ENCODE measurements at regions not wholly inside any gene's neighbourhood (a gene's known extent, or its start where the extent isn't known, plus 50 kb on each side); places are given as distances from the start of the nearest gene placed in this dataset.

DNA sequence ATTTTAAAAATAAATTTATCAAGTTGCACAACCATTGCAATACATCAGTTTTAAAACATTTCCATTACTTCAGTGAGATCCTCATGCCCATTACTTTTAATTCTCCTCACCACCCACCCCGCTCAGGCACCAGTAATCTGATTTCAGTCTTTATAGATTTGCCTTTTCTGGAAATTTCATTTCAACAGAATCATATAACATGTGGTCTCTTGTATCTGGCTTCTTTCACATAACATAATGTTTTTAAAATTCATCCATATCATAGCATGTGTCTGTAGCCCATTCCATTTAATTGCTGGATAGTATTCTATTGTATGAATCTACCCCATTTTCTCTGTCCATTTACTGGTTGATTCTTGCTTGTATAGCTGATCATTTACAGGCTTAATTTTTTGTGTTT lies 110.3 kb upstream of the TMEM108 start:
- Mint-ChIP-seq H3K36me3 (ENCODE audit: insufficient read depth) (no peaks in the 10 kb centered on the region), H3K4me1 (ENCODE audit: low read depth) (no peaks in the 10 kb centered on the region), H3K27me3 (ENCODE audit: low read depth) (peaks cover 2% of the 10 kb centered on the region), H3K9me3 (no peaks in the 10 kb centered on the region), H3K4me3 (no peak overlapping the region)
- DNase-seq: no peak
- no peak for ATAC-seq

DNA sequence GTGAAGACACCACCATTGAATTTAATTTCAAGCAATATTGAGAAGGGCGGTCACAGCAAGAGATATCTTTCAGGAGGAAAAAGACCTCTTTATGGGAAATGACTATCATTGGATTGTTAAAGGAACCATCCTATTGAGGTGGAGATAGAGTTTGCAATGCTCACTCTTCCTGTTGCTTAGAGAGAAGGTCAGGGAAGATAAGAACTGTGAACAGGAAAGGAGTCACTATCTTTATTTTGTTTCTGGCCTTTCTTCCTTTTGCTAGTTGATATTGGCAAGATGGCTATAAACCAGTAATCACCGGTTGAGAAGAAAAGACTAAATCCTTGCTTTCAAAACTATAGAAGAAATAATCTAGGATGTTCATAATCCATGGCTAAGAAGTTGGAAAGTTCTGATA lies 112.1 kb upstream of the TMEM108 start:
- H3K4me3 Mint-ChIP-seq: no peak overlapping the region
- H3K4me1 Mint-ChIP-seq (ENCODE audit: low read depth): no peaks in the 10 kb centered on the region
- H3K9me3 Mint-ChIP-seq: no peaks in the 10 kb centered on the region
- DNase-seq (no peak), ATAC-seq (no peak)
- H3K36me3 Mint-ChIP-seq (ENCODE audit: insufficient read depth): no peaks in the 10 kb centered on the region
- H3K27me3 Mint-ChIP-seq (ENCODE audit: low read depth): peaks cover 2% of the 10 kb centered on the region

DNA sequence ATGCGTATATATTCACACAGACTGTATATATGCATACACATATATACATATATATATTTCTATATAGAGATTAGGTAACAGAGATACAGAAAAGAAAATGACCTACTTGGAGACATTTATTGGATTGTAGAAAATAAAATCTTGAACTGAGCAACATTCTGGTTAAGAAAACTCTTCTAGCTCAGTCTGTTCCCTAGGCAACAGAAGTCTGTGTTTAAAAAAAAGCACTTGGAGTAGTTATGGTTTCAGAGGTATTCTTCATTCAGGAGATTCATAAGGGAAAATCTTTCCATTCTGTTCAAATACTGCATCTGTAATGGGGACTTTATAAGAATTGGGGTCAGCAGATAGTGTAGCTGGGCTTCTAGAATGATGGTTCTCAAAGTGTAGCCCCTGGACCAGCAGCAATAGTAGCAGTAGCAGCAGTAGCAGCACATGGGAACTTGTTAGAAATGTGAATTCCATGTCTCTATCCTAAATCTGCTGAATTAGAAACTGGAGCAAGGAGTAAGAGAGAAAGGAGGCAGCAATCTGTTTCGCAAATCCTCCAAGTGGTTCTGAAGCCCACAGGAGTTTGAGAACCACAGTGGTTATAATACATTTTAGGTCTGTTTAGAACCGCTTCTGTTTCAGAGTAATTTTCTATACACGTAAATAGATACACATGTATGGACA lies 112.8 kb upstream of the TMEM108 start:
- Mint-ChIP-seq H3K36me3 (ENCODE audit: insufficient read depth) (no peaks in the 10 kb centered on the region), H3K4me1 (ENCODE audit: low read depth) (no peaks in the 10 kb centered on the region), H3K4me3 (no peak overlapping the region), H3K27me3 (ENCODE audit: low read depth) (peaks cover 2% of the 10 kb centered on the region), H3K9me3 (no peaks in the 10 kb centered on the region)
- DNase-seq (no peak), ATAC-seq (no peak)

DNA sequence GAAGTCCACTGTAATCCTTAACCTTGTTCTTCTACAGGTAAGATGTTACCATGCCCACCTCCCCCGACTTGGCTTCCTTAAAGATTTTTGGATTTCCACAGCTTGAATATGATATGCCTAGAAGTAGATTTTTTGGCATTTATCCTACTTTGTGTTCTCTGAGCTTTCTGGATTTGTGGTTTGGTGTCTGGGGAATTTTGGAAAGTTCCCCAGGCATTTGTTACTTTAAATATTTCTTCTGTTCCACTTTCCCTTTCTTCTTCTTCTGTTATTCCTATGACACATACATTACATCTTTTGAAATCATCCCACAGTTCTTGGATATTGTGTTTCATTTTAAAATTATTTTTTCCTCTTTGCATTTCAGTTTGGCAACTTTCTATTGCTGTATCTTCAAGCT lies 122.1 kb upstream of the TMEM108 start:
- no peaks in the 10 kb centered on the region for H3K36me3 Mint-ChIP-seq (ENCODE audit: insufficient read depth)
- H3K27me3 Mint-ChIP-seq (ENCODE audit: low read depth): peaks cover 3% of the 10 kb centered on the region
- ATAC-seq (no peak), DNase-seq (no peak)
- H3K4me3 Mint-ChIP-seq: no peak overlapping the region
- H3K4me1 Mint-ChIP-seq (ENCODE audit: low read depth): no peaks in the 10 kb centered on the region
- H3K9me3 Mint-ChIP-seq: peaks cover 4% of the 10 kb centered on the region

DNA sequence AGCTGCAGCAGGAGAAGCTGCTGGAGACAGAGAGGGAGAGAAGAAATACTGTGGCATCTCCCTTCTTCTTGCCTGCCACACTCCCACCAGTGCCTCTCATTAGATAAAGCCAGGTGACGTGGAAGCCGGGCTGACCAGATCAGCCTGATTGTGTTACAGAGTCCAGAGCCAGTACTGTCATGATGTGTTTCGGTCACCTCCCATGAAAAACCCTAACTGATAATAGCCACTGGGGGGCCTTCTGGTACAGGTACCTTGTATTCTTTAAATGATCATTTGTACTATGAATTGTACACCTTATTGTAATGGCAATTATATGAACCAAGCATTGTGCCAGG lies 125.8 kb upstream of the TMEM108 start:
- no peak overlapping the region for H3K4me3 Mint-ChIP-seq
- ATAC-seq (no peak), DNase-seq (no peak)
- peaks cover 4% of the 10 kb centered on the region for H3K9me3 Mint-ChIP-seq
- H3K36me3 Mint-ChIP-seq (ENCODE audit: insufficient read depth): no peaks in the 10 kb centered on the region
- no peaks in the 10 kb centered on the region for H3K4me1 Mint-ChIP-seq (ENCODE audit: low read depth)
- H3K27me3 Mint-ChIP-seq (ENCODE audit: low read depth): peaks cover 3% of the 10 kb centered on the region

DNA sequence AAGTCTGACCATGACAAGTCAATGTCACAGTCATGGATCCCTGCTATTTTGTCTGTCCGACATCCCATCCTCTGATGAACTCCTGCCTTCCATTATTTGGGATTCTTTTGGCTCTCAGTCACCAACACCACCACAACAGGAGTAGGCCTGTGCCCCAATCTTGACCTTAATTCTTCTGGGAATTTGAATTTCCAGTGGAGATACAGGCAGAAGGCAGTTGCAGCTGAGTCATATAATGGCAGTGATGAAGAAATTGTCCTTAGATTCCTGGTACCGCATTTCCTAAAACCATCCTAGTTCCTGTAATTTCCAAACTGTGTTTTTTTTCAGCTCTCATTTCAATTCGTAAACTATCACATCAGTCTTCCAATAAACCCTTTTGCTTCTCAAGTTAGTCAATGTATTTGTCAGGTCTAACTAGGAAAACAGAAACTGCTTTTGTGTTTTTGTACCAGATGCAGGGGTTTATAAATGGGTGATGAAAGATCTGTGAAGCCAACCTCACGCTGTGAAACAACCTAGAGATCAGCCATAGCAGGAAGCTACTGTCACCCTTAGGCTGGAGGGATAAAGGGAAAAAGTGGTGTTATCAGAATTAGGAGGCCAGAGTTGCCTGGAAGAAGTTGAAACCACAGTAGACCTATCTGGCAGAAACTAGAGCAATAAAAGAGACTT lies 126.3 kb upstream of the TMEM108 start:
- H3K27me3 Mint-ChIP-seq (ENCODE audit: low read depth): peaks cover 3% of the 10 kb centered on the region
- no peak for ATAC-seq
- no peaks in the 10 kb centered on the region for H3K36me3 Mint-ChIP-seq (ENCODE audit: insufficient read depth)
- no peak overlapping the region for H3K4me3 Mint-ChIP-seq
- H3K4me1 Mint-ChIP-seq (ENCODE audit: low read depth): no peaks in the 10 kb centered on the region
- DNase-seq: no peak
- peaks cover 4% of the 10 kb centered on the region for H3K9me3 Mint-ChIP-seq

DNA sequence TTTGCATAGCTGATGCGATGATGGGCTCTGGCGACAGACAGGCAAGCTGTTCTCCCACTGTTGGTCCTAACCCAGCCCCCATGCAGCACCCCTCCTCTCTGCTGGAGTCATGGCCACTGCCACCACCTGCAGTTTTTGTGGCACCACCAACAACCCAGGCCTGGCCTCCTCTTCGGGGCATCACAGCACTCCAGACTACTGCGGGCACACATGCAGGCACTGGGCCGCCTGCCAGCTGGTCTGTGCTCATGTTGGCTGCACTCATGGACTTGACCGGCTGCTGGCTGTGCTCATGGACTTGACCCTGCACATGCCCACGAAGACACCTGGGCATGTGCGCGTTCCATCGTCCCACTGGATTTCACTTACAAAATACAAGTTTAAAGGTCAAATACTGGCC lies 130.9 kb upstream of the TMEM108 start:
- Mint-ChIP-seq H3K36me3 (ENCODE audit: insufficient read depth) (no peaks in the 10 kb centered on the region), H3K9me3 (no peaks in the 10 kb centered on the region), H3K4me1 (ENCODE audit: low read depth) (no peaks in the 10 kb centered on the region), H3K4me3 (no peak overlapping the region), H3K27me3 (ENCODE audit: low read depth) (peaks cover 3% of the 10 kb centered on the region)
- ATAC-seq (no peak), DNase-seq (no peak)

DNA sequence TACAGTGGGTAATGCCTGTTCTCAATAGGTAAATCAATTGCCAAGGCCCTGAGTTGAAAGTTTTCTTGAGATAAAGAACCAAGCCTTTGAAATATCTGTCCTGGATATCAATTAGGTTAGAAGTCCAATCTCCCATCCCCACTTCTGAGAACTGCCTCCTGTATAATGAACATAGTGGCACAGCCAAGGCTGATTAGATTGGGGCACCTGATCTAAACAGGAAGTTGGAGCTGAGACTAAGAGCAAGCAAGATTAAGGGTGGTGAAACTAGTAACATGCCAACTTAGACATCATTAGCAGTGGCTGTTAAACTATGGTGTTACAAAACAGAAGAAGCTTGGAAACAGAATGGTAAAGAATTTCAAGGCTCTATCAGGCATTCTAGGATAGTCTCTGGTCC lies 137.7 kb upstream of the TMEM108 start:
- H3K4me1 Mint-ChIP-seq (ENCODE audit: low read depth): no peaks in the 10 kb centered on the region
- H3K4me3 Mint-ChIP-seq: no peak overlapping the region
- DNase-seq (no peak), ATAC-seq (no peak)
- H3K36me3 Mint-ChIP-seq (ENCODE audit: insufficient read depth): no peaks in the 10 kb centered on the region
- no peaks in the 10 kb centered on the region for H3K27me3 Mint-ChIP-seq (ENCODE audit: low read depth)
- H3K9me3 Mint-ChIP-seq: no peaks in the 10 kb centered on the region

DNA sequence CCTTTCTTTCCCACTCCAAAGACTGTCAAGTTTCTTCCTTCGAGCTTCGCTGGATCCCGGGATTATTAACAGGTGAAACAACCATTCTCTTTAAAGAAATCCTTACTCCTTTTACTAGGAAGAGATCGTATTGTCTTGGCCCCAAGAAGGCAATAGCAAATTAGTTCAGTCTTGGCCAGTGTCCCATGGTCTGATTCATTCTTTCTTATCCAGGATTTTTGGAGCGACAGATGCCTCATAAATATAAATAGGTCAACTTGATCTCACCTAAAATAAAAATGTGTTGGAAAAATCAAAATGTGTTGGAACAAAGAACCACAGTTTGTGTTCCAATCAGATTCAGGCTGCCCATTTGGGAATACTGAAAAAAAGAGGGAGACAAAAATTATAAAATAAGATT lies 140.1 kb upstream of the TMEM108 start:
- no peak for ATAC-seq
- Mint-ChIP-seq H3K36me3 (ENCODE audit: insufficient read depth) (no peaks in the 10 kb centered on the region), H3K9me3 (no peaks in the 10 kb centered on the region), H3K4me1 (ENCODE audit: low read depth) (no peaks in the 10 kb centered on the region), H3K27me3 (ENCODE audit: low read depth) (no peaks in the 10 kb centered on the region), H3K4me3 (no peak overlapping the region)
- DNase-seq: no peak

DNA sequence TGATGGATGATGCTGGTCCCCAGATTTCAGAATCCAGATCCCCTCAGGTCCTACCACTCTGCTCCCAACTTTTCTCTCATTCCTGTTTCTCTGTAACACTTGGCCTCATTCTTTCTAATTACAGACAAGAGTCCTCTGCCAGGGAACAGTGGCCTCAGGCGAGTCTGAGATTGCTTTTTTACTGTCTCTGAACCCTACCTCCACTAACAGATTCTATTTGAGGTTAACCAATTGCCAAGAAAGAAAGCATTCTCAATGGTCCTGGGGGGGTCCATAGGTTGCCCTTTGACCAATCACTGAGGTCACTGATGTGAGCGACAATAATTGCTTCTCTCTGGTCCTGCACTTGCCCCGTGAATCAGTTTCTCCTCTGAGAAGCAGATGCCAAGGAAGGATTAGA lies 145.2 kb upstream of the TMEM108 start:
- no peaks in the 10 kb centered on the region for H3K36me3 Mint-ChIP-seq (ENCODE audit: insufficient read depth)

DNA sequence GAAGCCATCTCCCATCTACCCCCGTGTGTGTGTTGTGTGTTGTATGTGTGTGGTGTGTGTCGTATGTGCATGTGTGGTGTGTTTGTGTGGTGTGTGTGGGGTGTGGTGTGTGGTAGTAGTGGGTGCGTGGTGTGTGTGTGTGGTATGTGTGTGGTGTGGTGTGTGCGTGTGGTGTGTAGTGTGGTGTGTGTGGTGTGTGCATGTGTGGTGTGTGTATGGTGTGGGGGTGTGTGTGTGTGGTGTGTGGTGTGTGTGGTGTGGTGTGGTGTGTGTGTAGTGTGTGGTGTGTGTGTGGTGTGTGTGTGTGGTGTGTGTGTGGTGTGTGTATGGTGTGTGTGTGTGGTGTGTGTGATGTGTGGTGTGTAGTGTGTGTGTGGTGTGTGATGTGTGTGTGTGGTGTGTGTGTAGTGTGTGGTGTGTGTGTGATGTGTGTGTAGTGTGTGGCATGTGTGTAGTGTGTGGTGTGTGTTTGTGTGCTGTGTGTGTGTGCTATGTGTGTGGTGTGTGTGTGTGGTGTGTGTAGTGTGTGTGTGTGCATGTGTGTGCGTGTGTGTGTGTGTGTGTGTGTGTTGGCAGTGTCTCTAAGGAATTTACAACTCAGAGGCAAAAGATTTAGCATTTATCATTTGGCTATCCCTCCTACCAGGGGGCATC lies 156.3 kb upstream of the TMEM108 start:
- Mint-ChIP-seq H3K4me1 (ENCODE audit: low read depth) (no peaks in the 10 kb centered on the region), H3K4me3 (no peak overlapping the region), H3K36me3 (ENCODE audit: insufficient read depth) (no peaks in the 10 kb centered on the region), H3K9me3 (no peaks in the 10 kb centered on the region), H3K27me3 (ENCODE audit: low read depth) (no peaks in the 10 kb centered on the region)
- DNase-seq (no peak), ATAC-seq (no peak)

More for the DNA sequence above, 145.2 kb upstream of the TMEM108 start:
- H3K9me3 Mint-ChIP-seq: no peaks in the 10 kb centered on the region
- H3K4me3 Mint-ChIP-seq: no peak overlapping the region
- ATAC-seq: no peak
- DNase-seq: no peak
- H3K4me1 Mint-ChIP-seq (ENCODE audit: low read depth): no peaks in the 10 kb centered on the region
- H3K27me3 Mint-ChIP-seq (ENCODE audit: low read depth): no peaks in the 10 kb centered on the region

DNA sequence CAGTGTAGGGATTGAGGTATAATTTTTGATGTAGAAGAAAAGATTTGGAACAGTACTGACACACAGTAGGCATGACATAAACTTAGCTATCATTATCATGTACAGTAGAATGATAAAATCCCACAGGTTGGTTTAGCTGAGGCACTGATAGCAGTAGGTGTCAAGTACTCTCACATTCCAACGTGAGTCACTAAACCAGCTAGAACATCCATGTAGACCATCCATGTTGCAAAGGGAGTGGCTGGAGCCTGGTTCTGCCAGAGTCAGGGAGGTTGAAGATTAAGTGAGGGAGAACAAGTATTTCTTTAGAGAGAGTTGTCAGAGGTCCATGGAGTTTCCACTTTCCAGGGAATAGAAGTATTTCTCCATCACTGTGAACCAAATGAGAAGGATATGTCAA lies 157.2 kb upstream of the TMEM108 start:
- Mint-ChIP-seq H3K4me3 (no peak overlapping the region), H3K9me3 (no peaks in the 10 kb centered on the region), H3K36me3 (ENCODE audit: insufficient read depth) (no peaks in the 10 kb centered on the region), H3K4me1 (ENCODE audit: low read depth) (no peaks in the 10 kb centered on the region), H3K27me3 (ENCODE audit: low read depth) (no peaks in the 10 kb centered on the region)
- no peak for DNase-seq
- ATAC-seq: no peak

DNA sequence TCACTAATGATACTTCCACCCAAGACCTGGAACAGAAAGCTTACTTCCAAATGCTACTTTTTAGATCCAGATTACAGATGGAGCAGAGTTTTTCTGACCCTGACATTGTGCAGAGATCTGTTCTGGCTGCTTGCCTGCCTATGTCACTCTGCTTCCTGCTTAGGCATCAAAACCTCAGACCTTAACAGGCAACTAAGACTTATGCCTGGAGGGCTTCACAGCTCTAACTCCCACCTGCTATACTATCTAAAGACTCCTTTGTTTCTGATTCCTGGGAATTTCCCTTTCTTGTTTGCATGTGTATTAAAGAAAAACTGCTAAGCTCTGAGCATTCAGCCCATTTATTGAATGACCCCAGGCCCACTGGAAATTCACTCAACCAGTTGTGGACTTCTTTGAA lies 157.4 kb upstream of the NPHP3 start:
- DNase-seq (no peak), ATAC-seq (no peak)
- Mint-ChIP-seq H3K9me3 (no peaks in the 10 kb centered on the region), H3K27me3 (ENCODE audit: low read depth) (no peaks in the 10 kb centered on the region), H3K36me3 (ENCODE audit: insufficient read depth) (no peaks in the 10 kb centered on the region), H3K4me3 (no peak overlapping the region), H3K4me1 (ENCODE audit: low read depth) (no peaks in the 10 kb centered on the region)

DNA sequence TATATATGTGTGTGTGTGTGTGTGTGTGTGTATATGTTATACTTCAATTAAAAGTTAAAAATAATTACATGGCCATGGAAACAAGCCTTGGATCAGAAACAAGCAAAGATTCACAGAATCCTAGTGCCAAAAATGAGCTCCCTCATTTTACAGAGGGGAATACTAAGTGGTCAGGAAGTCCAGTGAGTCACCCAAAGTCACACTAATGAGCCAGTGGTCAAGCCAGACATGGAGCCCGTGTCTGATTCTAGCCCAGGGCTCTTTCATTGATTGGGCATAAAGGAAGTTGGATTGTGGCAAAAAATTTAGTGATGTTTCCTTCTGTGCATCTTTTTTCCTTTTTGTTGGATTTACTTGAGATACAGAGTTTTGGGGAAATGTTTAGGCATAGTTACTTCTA lies 152.5 kb upstream of the NPHP3 start:
- H3K4me3 Mint-ChIP-seq: no peak overlapping the region

DNA sequence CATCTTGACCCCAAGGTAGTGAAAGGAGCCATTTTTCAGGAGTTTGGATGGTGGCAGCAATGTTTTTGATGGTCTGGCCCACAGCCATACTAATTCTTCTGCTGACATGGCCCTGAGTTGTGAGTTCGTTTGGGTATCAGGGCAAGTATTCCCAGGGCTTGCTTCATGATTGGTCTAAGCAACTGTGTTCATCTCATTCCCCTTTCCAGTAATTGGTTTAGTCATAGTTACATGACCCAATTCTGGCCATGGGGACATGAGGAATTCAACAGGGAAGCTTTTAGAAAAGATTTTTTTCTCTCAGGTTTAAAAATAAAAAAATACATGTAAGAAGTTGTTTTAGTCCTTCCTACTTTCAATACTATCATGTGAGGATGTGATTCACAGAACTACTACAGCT lies 150.5 kb upstream of the NPHP3 start:
- H3K27me3 Mint-ChIP-seq (ENCODE audit: low read depth): peaks cover 4% of the 10 kb centered on the region
- H3K4me1 Mint-ChIP-seq (ENCODE audit: low read depth): no peaks in the 10 kb centered on the region
- no peaks in the 10 kb centered on the region for H3K36me3 Mint-ChIP-seq (ENCODE audit: insufficient read depth)
- H3K9me3 Mint-ChIP-seq: no peaks in the 10 kb centered on the region
- ATAC-seq (no peak), DNase-seq (no peak)
- no peak overlapping the region for H3K4me3 Mint-ChIP-seq

More for the DNA sequence above, 152.5 kb upstream of the NPHP3 start:
- ATAC-seq: no peak
- Mint-ChIP-seq H3K9me3 (no peaks in the 10 kb centered on the region), H3K27me3 (ENCODE audit: low read depth) (peaks cover 4% of the 10 kb centered on the region), H3K36me3 (ENCODE audit: insufficient read depth) (no peaks in the 10 kb centered on the region), H3K4me1 (ENCODE audit: low read depth) (no peaks in the 10 kb centered on the region)
- no peak for DNase-seq
